ENCODE measurements at regions not wholly inside any gene's neighbourhood (a gene's known extent, or its start where the extent isn't known, plus 50 kb on each side); places are given as distances from the start of the nearest gene placed in this dataset.
"Not testable (repeated sequence)": the region's sequence is repeated elsewhere in the genome, so short reads cannot be mapped to it uniquely, and the experiment has no call there.

GRCh38 chr3:176219970-176220369 lies 977.3 kb downstream of the TBL1XR1 start:
- no peak overlapping the region for H3K27ac Mint-ChIP-seq (ENCODE audit: unreplicated experiment)
- TF ChIP-seq CTCF (IDR thresholded peaks at IDR 0.05; ENCODE audit: partially characterized antibody, unreplicated experiment): no peak
- H3K9me3 Mint-ChIP-seq (ENCODE audit: unreplicated experiment): peaks cover 2% of the 10 kb centered on the region
- no peaks in the 10 kb centered on the region for H3K4me1 Mint-ChIP-seq (ENCODE audit: low read depth, unreplicated experiment)
- H3K36me3 Mint-ChIP-seq (ENCODE audit: unreplicated experiment): no peaks in the 10 kb centered on the region
- H3K4me3 Mint-ChIP-seq (ENCODE audit: unreplicated experiment): no peak overlapping the region
- no peak for DNase-seq
- peaks cover 4% of the 10 kb centered on the region for H3K27me3 Mint-ChIP-seq (ENCODE audit: unreplicated experiment)

- H3K9me3 Mint-ChIP-seq (ENCODE audit: unreplicated experiment): no peaks in the 10 kb centered on the region
- TF ChIP-seq CTCF (IDR thresholded peaks at IDR 0.05; ENCODE audit: partially characterized antibody, unreplicated experiment): no peak
- no peak overlapping the region for H3K27ac Mint-ChIP-seq (ENCODE audit: unreplicated experiment)
- DNase-seq: no peak
- no peaks in the 10 kb centered on the region for H3K36me3 Mint-ChIP-seq (ENCODE audit: unreplicated experiment)
- H3K27me3 Mint-ChIP-seq (ENCODE audit: unreplicated experiment): no peaks in the 10 kb centered on the region
- H3K4me1 Mint-ChIP-seq (ENCODE audit: low read depth, unreplicated experiment): no peaks in the 10 kb centered on the region
- H3K4me3 Mint-ChIP-seq (ENCODE audit: unreplicated experiment): no peak overlapping the region
These were observed 982.5 kb downstream of the TBL1XR1 start for GRCh38 chr3:176214758-176215157.

DNA sequence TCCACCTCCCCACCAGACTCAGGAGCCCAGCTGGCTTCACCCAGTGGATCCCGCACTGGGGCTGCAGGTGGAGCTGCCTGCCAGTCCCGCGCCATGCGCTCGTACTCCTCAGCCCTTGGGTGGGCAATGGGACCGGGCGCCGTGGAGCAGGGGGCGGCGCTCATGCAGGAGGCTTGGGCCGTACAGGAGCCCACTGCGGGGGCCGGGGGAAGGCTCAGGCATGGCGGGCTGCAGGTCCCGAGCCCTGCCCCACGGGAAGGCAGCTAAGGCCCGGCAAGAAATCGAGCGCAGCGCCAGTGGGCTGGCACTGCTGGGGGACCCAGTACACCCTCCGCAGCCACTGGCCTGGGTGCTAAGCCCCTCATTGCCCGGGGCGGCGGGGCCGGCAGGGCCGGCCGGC lies 984.0 kb downstream of the TBL1XR1 start:
- DNase-seq; H3K4me1 Mint-ChIP-seq (ENCODE audit: low read depth, unreplicated experiment); H3K9me3 Mint-ChIP-seq (ENCODE audit: unreplicated experiment); H3K27ac Mint-ChIP-seq (ENCODE audit: unreplicated experiment); H3K27me3 Mint-ChIP-seq (ENCODE audit: unreplicated experiment); H3K36me3 Mint-ChIP-seq (ENCODE audit: unreplicated experiment); H3K4me3 Mint-ChIP-seq (ENCODE audit: unreplicated experiment): not testable (repeated sequence)

- no peak overlapping the region for H3K27ac Mint-ChIP-seq (ENCODE audit: unreplicated experiment)
- H3K4me3 Mint-ChIP-seq (ENCODE audit: unreplicated experiment): no peak overlapping the region
- peaks cover 17% of the 10 kb centered on the region for H3K4me1 Mint-ChIP-seq (ENCODE audit: low read depth, unreplicated experiment)
- no peak for DNase-seq
- H3K9me3 Mint-ChIP-seq (ENCODE audit: unreplicated experiment): no peaks in the 10 kb centered on the region
- TF ChIP-seq CTCF (IDR thresholded peaks at IDR 0.05; ENCODE audit: partially characterized antibody, unreplicated experiment): no peak
- no peaks in the 10 kb centered on the region for H3K36me3 Mint-ChIP-seq (ENCODE audit: unreplicated experiment)
- no peaks in the 10 kb centered on the region for H3K27me3 Mint-ChIP-seq (ENCODE audit: unreplicated experiment)
These were observed 988.4 kb downstream of the TBL1XR1 start for GRCh38 chr3:176208915-176209314.

- no peak for DNase-seq
- H3K9me3 Mint-ChIP-seq (ENCODE audit: unreplicated experiment): no peaks in the 10 kb centered on the region
- TF ChIP-seq CTCF (IDR thresholded peaks at IDR 0.05; ENCODE audit: partially characterized antibody, unreplicated experiment): no peak
- no peaks in the 10 kb centered on the region for H3K36me3 Mint-ChIP-seq (ENCODE audit: unreplicated experiment)
- no peak overlapping the region for H3K27ac Mint-ChIP-seq (ENCODE audit: unreplicated experiment)
- no peak overlapping the region for H3K4me3 Mint-ChIP-seq (ENCODE audit: unreplicated experiment)
- H3K4me1 Mint-ChIP-seq (ENCODE audit: low read depth, unreplicated experiment): peaks cover 19% of the 10 kb centered on the region
- no peaks in the 10 kb centered on the region for H3K27me3 Mint-ChIP-seq (ENCODE audit: unreplicated experiment)
These were observed 989.0 kb downstream of the TBL1XR1 start for GRCh38 chr3:176208283-176208682.

- H3K27me3 Mint-ChIP-seq (ENCODE audit: unreplicated experiment): no peaks in the 10 kb centered on the region
- DNase-seq: no peak
- H3K27ac Mint-ChIP-seq (ENCODE audit: unreplicated experiment): no peak overlapping the region
- peaks cover 21% of the 10 kb centered on the region for H3K4me1 Mint-ChIP-seq (ENCODE audit: low read depth, unreplicated experiment)
- H3K4me3 Mint-ChIP-seq (ENCODE audit: unreplicated experiment): no peak overlapping the region
- TF ChIP-seq CTCF (IDR thresholded peaks at IDR 0.05; ENCODE audit: partially characterized antibody, unreplicated experiment): no peak
- H3K9me3 Mint-ChIP-seq (ENCODE audit: unreplicated experiment): no peaks in the 10 kb centered on the region
- no peaks in the 10 kb centered on the region for H3K36me3 Mint-ChIP-seq (ENCODE audit: unreplicated experiment)
These were observed 990.5 kb downstream of the TBL1XR1 start for GRCh38 chr3:176206809-176207208.

Data from glutamatergic neuron (in vitro differentiated cells).